CD14-positive monocyte (primary cell): ENCODE measurements at regions not wholly inside any gene's neighbourhood (a gene's known extent, or its start where the extent isn't known, plus 50 kb on each side); places are given as distances from the start of the nearest gene placed in this dataset.

Experiments used
- DNase-seq, 3 donors: peaks; one replicate each; pipeline ENCODE4 v3.0.0-alpha.2; 2011 to 2022
- H2AFZ ChIP-seq: 2 replicates; pipeline ENCODE4 v1.6.0; 2012; ENCODE audit warnings: mild to moderate bottlenecking, low read depth, low read length, inconsistent platforms; ENCODE audit not compliant: insufficient read depth, poor library complexity, severe bottlenecking
- H3K27ac ChIP-seq, 2 donors: 1 replicate in 1 of 2; 2 replicates in 1 of 2; pipeline ENCODE4 v1.5.1; 2012 to 2013; ENCODE audit warnings: low read length in 2 of 2, control low read depth in 1 of 2, inconsistent platforms in 1 of 2, low read depth in 1 of 2, mild to moderate bottlenecking in 1 of 2
- H3K27me3 ChIP-seq, 2 donors: one replicate each; pipeline versions ENCODE4 v1.6.0 to v1.6.1; 2011 to 2013; ENCODE audit warnings: low read length in 2 of 2; ENCODE audit not compliant: control insufficient read depth in 2 of 2, insufficient read depth in 2 of 2
- H3K36me3 ChIP-seq, 2 donors: replicated peaks in 1 of 2; 1 replicate in 1 of 2; 2 replicates in 1 of 2; pipeline versions ENCODE4 v1.5.1 to v1.6.1; 2012 to 2013; ENCODE audit warnings: low read length in 2 of 2, control low read depth in 1 of 2, inconsistent platforms in 1 of 2, mild to moderate bottlenecking in 1 of 2; ENCODE audit not compliant: insufficient read depth in 2 of 2, control insufficient read depth in 1 of 2
- H3K4me1 ChIP-seq, 2 donors: 1 replicate in 1 of 2; 2 replicates in 1 of 2; pipeline versions ENCODE4 v1.5.1 to v1.6.1; 2012 to 2013; ENCODE audit warnings: low read length in 2 of 2, control low read depth in 1 of 2, inconsistent platforms in 1 of 2, mild to moderate bottlenecking in 1 of 2, moderate library complexity in 1 of 2; ENCODE audit not compliant: insufficient read depth in 2 of 2, control insufficient read depth in 1 of 2
- H3K4me2 ChIP-seq: replicated peaks from 2 replicates; pipeline ENCODE3; 2012; ENCODE audit warnings: low read length, moderate library complexity, mild to moderate bottlenecking; ENCODE audit not compliant: poor library complexity, severe bottlenecking; ENCODE audit errors: extremely low read depth
- H3K4me3 ChIP-seq, 3 experiments: fragments of 200-600 bp in 1 of 3; sonication (generic) in 1 of 3; replicated peaks in 1 of 3; 1 replicate in 2 of 3; 2 replicates in 1 of 3; pipeline ENCODE4 v1.5.1; 2011 to 2013; ENCODE audit warnings: low read length in 3 of 3, mild to moderate bottlenecking in 3 of 3, control low read depth in 2 of 3, low read depth in 2 of 3, inconsistent platforms in 1 of 3, moderate library complexity in 1 of 3
- H3K79me2 ChIP-seq: 2 replicates; pipeline ENCODE4 v1.6.0; 2012; ENCODE audit warnings: mild to moderate bottlenecking, control low read depth, inconsistent platforms, low read length, moderate library complexity; ENCODE audit not compliant: insufficient read depth
- H3K9ac ChIP-seq: 2 replicates; pipeline ENCODE4 v1.6.0; 2017; ENCODE audit warnings: low read length, mild to moderate bottlenecking; ENCODE audit not compliant: insufficient read depth, poor library complexity, severe bottlenecking
- H3K9me3 ChIP-seq, 2 donors: replicated peaks in 1 of 2; 1 replicate in 1 of 2; 2 replicates in 1 of 2; pipeline versions ENCODE4 v1.5.1 to v1.6.1; 2012 to 2013; ENCODE audit warnings: low read length in 2 of 2, control low read depth in 1 of 2; ENCODE audit not compliant: control insufficient read depth in 1 of 2, insufficient read depth in 1 of 2
- H4K20me1 ChIP-seq: 2 replicates; pipeline ENCODE4 v1.6.0; 2012; ENCODE audit warnings: mild to moderate bottlenecking, low read length, control low read depth, moderate library complexity; ENCODE audit not compliant: insufficient read depth
- H3K27ac Mint-ChIP-seq, 7 donors: one replicate each; pipeline ENCODE4 v1.8.0; 2020; ENCODE audit warnings: mild to moderate bottlenecking in 7 of 7, mixed read lengths in 7 of 7, moderate library complexity in 6 of 7, inconsistent platforms in 2 of 7
- H3K27me3 Mint-ChIP-seq, 3 donors: one replicate each; pipeline ENCODE4 v1.8.0; 2021 to 2022; ENCODE audit warnings: low read depth in 3 of 3, mild to moderate bottlenecking in 3 of 3, mixed read lengths in 3 of 3, moderate library complexity in 3 of 3, inconsistent platforms in 1 of 3
- H3K36me3 Mint-ChIP-seq, 2 donors: one replicate each; pipeline ENCODE4 v1.8.0; 2020; ENCODE audit warnings: mixed read lengths in 2 of 2, inconsistent platforms in 1 of 2, mild to moderate bottlenecking in 1 of 2
- H3K4me1 Mint-ChIP-seq: one replicate; pipeline ENCODE4 v1.8.0; 2020; ENCODE audit warnings: mild to moderate bottlenecking, mixed read lengths
- H3K4me3 Mint-ChIP-seq, 2 donors: one replicate each; pipeline ENCODE4 v1.8.0; 2020; ENCODE audit warnings: mild to moderate bottlenecking in 2 of 2, mixed read lengths in 2 of 2, moderate library complexity in 1 of 2
- H3K9me3 Mint-ChIP-seq, 7 donors: one replicate each; pipeline ENCODE4 v1.8.0; 2020 to 2022; ENCODE audit warnings: mixed read lengths in 7 of 7, mild to moderate bottlenecking in 6 of 7, moderate library complexity in 6 of 7, inconsistent platforms in 2 of 7
- CTCF ChIP-seq: fragments of 200-600 bp; IDR thresholded peaks from one replicate; pipeline ENCODE4 v1.8.0; 2022; ENCODE audit warnings: antibody characterized with exemption, mild to moderate bottlenecking
- WGBS: methylation state at CpG from one replicate; pipeline ENCODE4 v1.1.5; 2013; ENCODE audit warnings: missing lambda C conversion rate; ENCODE audit not compliant: insufficient coverage; 5-methylcytosine and 5-hydroxymethylcytosine counted together
- intact Hi-C, 2 donors: fragments of 100-400 bp; cut with micrococcal nuclease; formaldehyde crosslinking; loops; one replicate each; pipeline versions ENCODE4 v1.15.0 to v1.15.1; 2023

- Mint-ChIP-seq H3K4me3 (no peak overlapping the region), H3K27ac (no peak overlapping the region), H3K4me1 (no peaks in the 10 kb centered on the region), H3K9me3 (peaks cover 0 to 9% (median 5%) of the 10 kb centered on the region in 7 donors), H3K36me3 (no peaks in the 10 kb centered on the region), H3K27me3 (no peaks in the 10 kb centered on the region)
- no peak for DNase-seq
- Histone ChIP-seq H2AFZ (no peak overlapping the region), H3K36me3 (no peaks in the 10 kb centered on the region), H3K4me1 (no peaks in the 10 kb centered on the region), H3K27me3 (no peaks in the 10 kb centered on the region), H4K20me1 (no peaks in the 10 kb centered on the region), H3K4me3 (no peak overlapping the region), H3K79me2 (no peaks in the 10 kb centered on the region), H3K9me3 (peaks cover 0 to 4% of the 10 kb centered on the region in 2 donors), H3K4me2 (no peak overlapping the region), H3K27ac (no peak overlapping the region), H3K9ac (no peak overlapping the region)
- TF ChIP-seq CTCF, result no peak
- WGBS, result 80% methylated on average over 1 of the region's 3 CpGs
- intact Hi-C loops, result no loop called here
Measured at GRCh38 chr10:64191286-64191685, 670.1 kb downstream of the REEP3 start.

DNA sequence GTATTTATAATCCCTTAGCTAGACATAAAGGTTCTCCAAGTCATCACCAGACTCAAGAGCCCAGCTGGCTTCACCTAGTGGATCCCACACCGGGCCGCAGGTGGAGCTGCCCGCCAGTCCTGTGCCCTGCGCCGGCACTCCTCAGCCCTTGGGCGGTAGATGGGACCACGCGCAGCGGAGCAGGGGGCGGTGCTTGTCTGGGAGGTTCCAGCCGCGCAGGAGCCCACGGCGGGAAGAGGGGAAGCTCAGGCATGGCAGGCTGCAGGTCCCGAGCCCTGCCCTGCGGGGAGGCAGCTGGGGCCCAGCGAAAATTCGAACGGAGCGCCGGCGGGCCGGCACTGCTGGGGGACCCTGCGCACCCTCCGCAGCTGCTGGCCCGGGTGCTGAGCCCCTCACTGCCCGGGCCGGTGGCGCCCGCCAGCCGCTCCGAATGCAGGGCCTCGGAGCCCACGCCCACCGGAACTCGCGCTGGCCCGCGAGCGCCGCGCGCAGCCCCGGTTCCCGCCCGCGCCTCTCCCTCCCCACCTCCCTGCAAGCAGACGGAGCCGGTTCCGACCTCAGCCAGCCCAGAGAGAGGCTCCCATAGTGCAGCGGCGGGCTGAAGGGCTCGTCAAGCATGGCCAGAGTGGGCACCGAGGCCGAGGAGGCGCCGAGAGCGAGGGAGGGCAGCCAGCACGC is 675.6 kb downstream of the REEP3 start:
- H3K27me3 Mint-ChIP-seq, result no peaks in the 10 kb centered on the region
- no peak overlapping the region for H3K27ac Mint-ChIP-seq
- Histone ChIP-seq H2AFZ (no peak overlapping the region), H3K9ac (no peak overlapping the region), H3K4me1 (no peaks in the 10 kb centered on the region), H3K27ac (no peak overlapping the region), H3K27me3 (no peaks in the 10 kb centered on the region), H4K20me1 (no peaks in the 10 kb centered on the region), H3K4me2 (no peak overlapping the region), H3K9me3 (peaks cover 0 to 11% of the 10 kb centered on the region in 2 donors), H3K4me3 (no peak overlapping the region), H3K36me3 (no peaks in the 10 kb centered on the region), H3K79me2 (no peaks in the 10 kb centered on the region)
- H3K36me3 Mint-ChIP-seq, result no peaks in the 10 kb centered on the region
- no peaks in the 10 kb centered on the region for H3K4me1 Mint-ChIP-seq
- no peak for TF ChIP-seq CTCF
- H3K4me3 Mint-ChIP-seq, result no peak overlapping the region
- 96% methylated on average over 42 of the region's 59 CpGs for WGBS
- no peak for DNase-seq
- H3K9me3 Mint-ChIP-seq, result peaks cover 3 to 14% (median 5%) of the 10 kb centered on the region in 7 donors
- intact Hi-C loops, result no loop called here
